Psoas muscle (tissue), 7 donors: ENCODE measurements at regions not wholly inside any gene's neighbourhood (a gene's known extent, or its start where the extent isn't known, plus 50 kb on each side); places are given as distances from the start of the nearest gene placed in this dataset.

Experiments used
- ATAC-seq, 4 donors: fragments of 200-7000 bp; cut with Tn5 transposase; one replicate each; pipeline ENCODE4 v1.9.1; 2020; ENCODE audit warnings: moderate library complexity in 3 of 4, mild to moderate bottlenecking in 2 of 4
- DNase-seq, 2 donors: peaks; one replicate each; pipeline ENCODE4 v3.0.0-alpha.2; 2020
- H3K27ac ChIP-seq: fragments of 200-600 bp; one replicate; pipeline ENCODE4 v1.8.0; 2022
- H3K27me3 ChIP-seq, 3 donors: fragments of 200-600 bp in 1 of 3; one replicate each; pipeline versions ENCODE4 v1.6.1 to v1.8.0; 2013 to 2022; ENCODE audit warnings: low read length in 2 of 3, mild to moderate bottlenecking in 2 of 3, moderate library complexity in 1 of 3; ENCODE audit not compliant: insufficient read depth in 3 of 3
- H3K36me3 ChIP-seq, 2 donors: fragments of 200-600 bp in 1 of 2; one replicate each; pipeline versions ENCODE4 v1.6.1 to v1.8.0; 2013 to 2022; ENCODE audit warnings: low read depth in 1 of 2, mild to moderate bottlenecking in 1 of 2, moderate library complexity in 1 of 2; ENCODE audit not compliant: insufficient read depth in 1 of 2
- H3K4me1 ChIP-seq: fragments of 200-600 bp; one replicate; pipeline ENCODE4 v1.8.0; 2022
- H3K4me3 ChIP-seq: fragments of 200-600 bp; one replicate; pipeline ENCODE4 v1.8.0; 2022; ENCODE audit warnings: mild to moderate bottlenecking
- H3K9me3 ChIP-seq: fragments of 200-600 bp; one replicate; pipeline ENCODE4 v1.8.0; 2022
- WGBS, 3 donors: extraction: QIAGEN DNeasy Blood & Tissue Kit; methylation state at CpG; one replicate each; pipeline versions ENCODE4 v1.1.6 to v1.1.7; 2013; 5-methylcytosine and 5-hydroxymethylcytosine counted together
- intact Hi-C, 2 donors: fragments of 100-400 bp; cut with DNase I; formaldehyde crosslinking; loops; one replicate each; pipeline versions ENCODE4 v1.11.0 to v1.14.2; 2022
- TF ChIP-seq, protein P1 (sequence below): fragments of 200-600 bp; IDR thresholded peaks from one replicate; pipeline ENCODE4 v1.8.0; 2022; ENCODE audit warnings: antibody characterized with exemption
- donor health status: healthy with polysubstance abuse.
- donor health status: DM: no; HTN: no; CAD: no; lungs with moderate emphysema.
- donor health status: Bipolar disorder and iron deficiency.
- donor health status: healthy.
- donor health status: DM: yes; HTN: yes; CAD: no.
- donor health status: DM: no; HTN: no; CAD: no.
- donor health status: DM: yes; HTN: yes; CAD: no.

DNA sequence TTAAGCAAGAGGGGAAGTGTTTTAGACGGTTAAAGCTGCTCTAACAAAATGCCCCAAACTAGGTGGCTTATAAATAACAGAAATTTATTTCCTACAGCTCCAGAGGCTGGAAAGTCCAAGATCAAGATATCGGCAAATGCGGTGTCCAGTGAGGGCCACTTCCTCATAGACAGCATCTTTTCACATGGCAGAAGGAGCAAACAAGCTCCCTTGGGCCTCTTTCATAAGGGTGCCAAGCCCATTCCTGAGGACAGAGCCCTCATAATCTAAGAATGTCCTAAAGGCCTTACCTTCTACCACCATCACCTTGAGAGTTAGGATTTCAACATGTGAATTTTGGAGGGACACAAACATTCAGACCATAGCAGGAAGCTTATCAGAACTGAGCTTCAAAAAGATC, 57.3 kb upstream of the PPP1CB start:
- H3K9me3 ChIP-seq, result no peaks in the 10 kb centered on the region
- no peak overlapping the region for H3K27ac ChIP-seq
- peaks cover 10% of the 10 kb centered on the region for H3K4me1 ChIP-seq
- intact Hi-C loops, result loop anchor here in 1 of 2 donors (5.0 kb wide), 1 partner anchor 1767 kb away; no protein-coding TSS in a partner anchor
- DNase-seq, result no peak
- TF ChIP-seq, protein P1, sequence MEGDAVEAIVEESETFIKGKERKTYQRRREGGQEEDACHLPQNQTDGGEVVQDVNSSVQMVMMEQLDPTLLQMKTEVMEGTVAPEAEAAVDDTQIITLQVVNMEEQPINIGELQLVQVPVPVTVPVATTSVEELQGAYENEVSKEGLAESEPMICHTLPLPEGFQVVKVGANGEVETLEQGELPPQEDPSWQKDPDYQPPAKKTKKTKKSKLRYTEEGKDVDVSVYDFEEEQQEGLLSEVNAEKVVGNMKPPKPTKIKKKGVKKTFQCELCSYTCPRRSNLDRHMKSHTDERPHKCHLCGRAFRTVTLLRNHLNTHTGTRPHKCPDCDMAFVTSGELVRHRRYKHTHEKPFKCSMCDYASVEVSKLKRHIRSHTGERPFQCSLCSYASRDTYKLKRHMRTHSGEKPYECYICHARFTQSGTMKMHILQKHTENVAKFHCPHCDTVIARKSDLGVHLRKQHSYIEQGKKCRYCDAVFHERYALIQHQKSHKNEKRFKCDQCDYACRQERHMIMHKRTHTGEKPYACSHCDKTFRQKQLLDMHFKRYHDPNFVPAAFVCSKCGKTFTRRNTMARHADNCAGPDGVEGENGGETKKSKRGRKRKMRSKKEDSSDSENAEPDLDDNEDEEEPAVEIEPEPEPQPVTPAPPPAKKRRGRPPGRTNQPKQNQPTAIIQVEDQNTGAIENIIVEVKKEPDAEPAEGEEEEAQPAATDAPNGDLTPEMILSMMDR, result no peak
- no peak for ATAC-seq
- H3K36me3 ChIP-seq, result no peaks in the 10 kb centered on the region
- 96 to 98% (median 97%) methylated on average over 3 of the region's 3 CpGs for WGBS, 3 donors
- H3K27me3 ChIP-seq, result no peaks in the 10 kb centered on the region
- H3K4me3 ChIP-seq, result no peak overlapping the region

- intact Hi-C loops, result no loop called here
These were observed 56.4 kb upstream of the PPP1CB start for GRCh38 chr2:28695245-28695647.

DNA sequence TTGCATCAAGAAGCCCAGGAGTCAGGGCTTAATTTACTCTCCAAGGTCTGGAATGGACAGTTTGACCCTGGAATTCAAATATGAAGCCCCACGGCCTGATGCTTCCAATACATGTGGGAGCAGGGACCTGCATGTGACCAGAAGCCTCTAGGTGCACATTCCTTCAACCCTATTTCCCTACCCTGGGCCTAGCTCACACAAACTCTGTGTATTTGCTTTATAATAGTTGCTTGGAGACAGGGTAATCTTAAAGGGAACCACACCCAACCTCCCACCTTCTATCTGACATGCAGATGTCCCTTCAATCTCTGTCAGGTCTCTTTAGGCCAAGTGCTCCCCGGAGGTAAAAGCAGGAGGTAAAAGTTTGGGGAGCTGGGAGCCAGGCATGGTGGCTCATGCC, 55.4 kb upstream of the PPP1CB start:
- H3K4me1 ChIP-seq, result peaks cover 10% of the 10 kb centered on the region
- H3K4me3 ChIP-seq, result no peak overlapping the region
- no peak for ATAC-seq
- TF ChIP-seq, protein P1, result no peak
- 88 to 92% (median 90%) methylated on average over 2 of the region's 2 CpGs for whole genome bisulfite sequencing, 3 donors
- H3K36me3 ChIP-seq, result no peaks in the 10 kb centered on the region
- H3K9me3 ChIP-seq, result no peaks in the 10 kb centered on the region
- no peak for DNase-seq
- H3K27me3 ChIP-seq, result no peaks in the 10 kb centered on the region
- intact Hi-C loops, result no loop called here
- H3K27ac ChIP-seq, result no peak overlapping the region

More at GRCh38 chr2:28695245-28695647, 56.4 kb upstream of the PPP1CB start:
- WGBS, 3 donors, result 57 to 78% (median 59%) methylated on average over 4 of the region's 4 CpGs
- Histone ChIP-seq H3K9me3 (no peaks in the 10 kb centered on the region), H3K27ac (no peak overlapping the region), H3K27me3 (no peaks in the 10 kb centered on the region), H3K4me3 (no peak overlapping the region), H3K4me1 (peaks cover 10% of the 10 kb centered on the region), H3K36me3 (no peaks in the 10 kb centered on the region)
- ATAC-seq (no peak), DNase-seq (no peak)
- TF ChIP-seq, protein P1, result no peak

GRCh38 chr2:28697602-28698149, 54.0 kb upstream of the PPP1CB start:
- H3K36me3 ChIP-seq, result no peaks in the 10 kb centered on the region
- H3K27ac ChIP-seq, result no peak overlapping the region
- H3K27me3 ChIP-seq, result no peaks in the 10 kb centered on the region
- WGBS, 3 donors, result 21 to 38% (median 29%) methylated on average over 1 of the region's 1 CpG
- intact Hi-C loops, result no loop called here
- H3K4me3 ChIP-seq, result no peak overlapping the region
- ATAC-seq (no peak), DNase-seq (no peak)
- TF ChIP-seq, protein P1, result no peak
- H3K9me3 ChIP-seq, result no peaks in the 10 kb centered on the region
- no peaks in the 10 kb centered on the region for H3K4me1 ChIP-seq

DNA sequence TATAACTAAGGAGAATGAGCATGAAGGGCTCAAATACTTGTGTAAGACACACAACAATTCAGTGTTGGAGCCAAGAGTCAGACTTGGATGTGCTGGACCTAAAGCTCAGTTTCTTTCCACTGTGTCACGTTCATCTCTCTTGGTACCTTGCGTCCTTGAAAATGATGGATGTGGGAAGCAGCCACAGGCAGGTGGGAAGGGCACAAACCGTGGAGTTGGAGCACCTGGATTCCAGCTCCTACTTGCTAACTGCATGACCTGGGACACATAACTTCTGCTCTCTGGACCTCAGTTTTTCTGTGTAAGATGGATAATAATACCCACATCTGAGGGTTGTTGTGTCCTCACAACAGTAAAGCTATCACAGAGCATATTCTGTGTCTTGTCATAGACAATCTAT, 53.1 kb upstream of the PPP1CB start:
- no peaks in the 10 kb centered on the region for H3K4me1 ChIP-seq
- H3K9me3 ChIP-seq, result no peaks in the 10 kb centered on the region
- no peaks in the 10 kb centered on the region for H3K36me3 ChIP-seq
- WGBS, 3 donors, result 80 to 89% (median 84%) methylated on average over 3 of the region's 3 CpGs
- no peaks in the 10 kb centered on the region for H3K27me3 ChIP-seq
- H3K27ac ChIP-seq, result no peak overlapping the region
- intact Hi-C loops, result no loop called here
- TF ChIP-seq, protein P1, result no peak
- no peak for ATAC-seq
- no peak for DNase-seq
- no peak overlapping the region for H3K4me3 ChIP-seq
